Thymus (tissue), 11 donors: ENCODE measurements at regions not wholly inside any gene's neighbourhood (a gene's known extent, or its start where the extent isn't known, plus 50 kb on each side); places are given as distances from the start of the nearest gene placed in this dataset.

Source experiments
- DNase-seq, 9 donors: peaks; one replicate each; pipeline ENCODE4 v3.0.0-alpha.2; 2013; ENCODE audit warnings: low spot score in 9 of 9, low read depth in 6 of 9, missing footprints in 1 of 9
- H3K27ac ChIP-seq, 2 donors: one replicate each; pipeline ENCODE4 v1.5.1; 2013; ENCODE audit warnings: control low read depth in 1 of 2, low read depth in 1 of 2, low read length in 1 of 2, mild to moderate bottlenecking in 1 of 2, moderate library complexity in 1 of 2
- H3K27me3 ChIP-seq, 2 donors: one replicate each; pipeline ENCODE4 v1.5.1; 2013; ENCODE audit warnings: low read length in 1 of 2; ENCODE audit not compliant: control insufficient read depth in 2 of 2, insufficient read depth in 1 of 2
- H3K36me3 ChIP-seq, 2 donors: one replicate each; pipeline ENCODE4 v1.5.1; 2013; ENCODE audit warnings: low read length in 1 of 2, mild to moderate bottlenecking in 1 of 2, moderate library complexity in 1 of 2; ENCODE audit not compliant: control insufficient read depth in 2 of 2, insufficient read depth in 2 of 2
- H3K4me1 ChIP-seq, 2 donors: one replicate each; pipeline ENCODE4 v1.5.1; 2013; ENCODE audit warnings: low read length in 2 of 2; ENCODE audit not compliant: control insufficient read depth in 2 of 2, insufficient read depth in 2 of 2
- H3K4me3 ChIP-seq, 2 donors: one replicate each; pipeline ENCODE4 v1.5.1; 2013; ENCODE audit warnings: low read length in 2 of 2, control low read depth in 1 of 2, mild to moderate bottlenecking in 1 of 2
- H3K9me3 ChIP-seq, 2 donors: one replicate each; pipeline ENCODE4 v1.5.1; 2013; ENCODE audit warnings: low read length in 1 of 2, mild to moderate bottlenecking in 1 of 2; ENCODE audit not compliant: control insufficient read depth in 2 of 2, insufficient read depth in 1 of 2
- WGBS: extraction: QIAGEN DNeasy Blood & Tissue Kit; methylation state at CpG from one replicate; pipeline ENCODE4 v1.1.7; 2013; 5-methylcytosine and 5-hydroxymethylcytosine counted together
- donor health status: healthy.

DNA sequence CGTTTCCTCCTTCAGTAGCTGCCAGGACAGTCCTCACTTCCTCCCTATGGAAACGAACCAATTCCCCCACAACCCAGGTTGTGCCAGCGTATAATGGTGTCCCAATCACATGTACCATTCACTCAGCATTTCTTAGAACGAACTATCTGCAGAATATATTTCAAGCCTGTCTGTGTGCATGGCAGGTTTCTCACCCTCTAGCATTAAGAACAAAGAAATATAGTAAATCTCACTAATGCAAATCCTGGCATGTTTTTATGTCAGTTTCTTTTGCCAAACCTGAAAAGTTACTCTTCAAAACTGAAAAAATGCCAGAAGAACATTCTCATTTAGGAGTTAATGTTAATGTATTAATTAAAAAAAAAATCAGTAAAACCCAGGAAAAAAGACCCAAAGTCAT, 405.9 kb upstream of the KLF6 start:
- H3K36me3 ChIP-seq, result no peaks in the 10 kb centered on the region
- WGBS, result 94% methylated on average over 4 of the region's 4 CpGs

DNA sequence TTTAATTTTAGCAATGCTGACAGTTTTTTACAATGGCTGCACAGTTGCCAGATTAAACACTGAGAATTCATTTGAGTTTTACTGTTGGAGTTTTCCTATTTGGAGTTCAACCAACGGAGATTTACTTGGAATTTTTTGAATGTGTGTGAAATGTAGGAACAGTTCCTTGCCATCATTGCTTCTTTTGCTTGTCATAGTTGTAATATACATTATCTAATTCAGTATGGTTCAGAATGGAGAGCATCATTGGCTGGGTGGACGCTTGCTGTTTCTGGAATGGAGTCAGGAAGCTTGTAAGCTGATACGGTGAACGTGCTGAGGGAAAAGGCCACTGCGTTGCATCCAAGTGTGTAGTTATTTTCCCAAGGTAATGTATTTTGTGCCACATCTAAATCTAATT, 404.3 kb upstream of the KLF6 start:
- no peaks in the 10 kb centered on the region for H3K36me3 ChIP-seq
- no peak overlapping the region for H3K4me3 ChIP-seq
- no peak for DNase-seq
- no peak overlapping the region for H3K27ac ChIP-seq
- H3K4me1 ChIP-seq, result peaks cover 7 to 34% of the 10 kb centered on the region in 2 donors
- peaks cover 0 to 7% of the 10 kb centered on the region in 2 donors for H3K9me3 ChIP-seq
- H3K27me3 ChIP-seq, result no peaks in the 10 kb centered on the region
- 94% methylated on average over 5 of the region's 5 CpGs for WGBS

More for the DNA sequence above, 405.9 kb upstream of the KLF6 start:
- no peak overlapping the region for H3K27ac ChIP-seq
- no peak for DNase-seq
- no peak overlapping the region for H3K4me3 ChIP-seq
- H3K4me1 ChIP-seq, result peaks cover 7 to 26% of the 10 kb centered on the region in 2 donors
- no peaks in the 10 kb centered on the region for H3K27me3 ChIP-seq
- peaks cover 0 to 7% of the 10 kb centered on the region in 2 donors for H3K9me3 ChIP-seq

DNA sequence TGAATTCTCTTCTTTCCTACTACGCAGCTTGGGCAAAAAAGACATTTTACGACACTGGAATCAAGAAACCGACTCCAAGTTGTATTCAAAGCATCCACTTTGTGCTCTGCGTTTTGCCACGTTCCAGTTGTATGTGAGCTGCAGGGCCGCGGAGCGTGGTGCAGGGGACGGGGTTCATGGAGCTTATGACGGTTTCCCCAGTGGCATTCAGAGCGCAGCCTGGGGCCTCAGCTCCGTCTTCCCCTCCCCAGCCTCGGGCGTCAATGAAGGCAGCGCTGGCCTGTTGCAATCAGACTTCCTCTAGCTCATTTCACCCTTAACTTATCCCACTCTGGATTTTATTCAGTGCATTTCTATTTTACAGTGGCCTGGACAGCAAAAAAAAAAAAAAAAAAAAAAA, 403.4 kb upstream of the KLF6 start:
- Histone ChIP-seq H3K4me1 (peaks cover 7 to 35% of the 10 kb centered on the region in 2 donors), H3K9me3 (peaks cover 0 to 7% of the 10 kb centered on the region in 2 donors), H3K27ac (peak overlapping the region in 1 of 2 donors; percentile 91), H3K4me3 (no peak overlapping the region), H3K36me3 (no peaks in the 10 kb centered on the region), H3K27me3 (no peaks in the 10 kb centered on the region)
- WGBS, result 96% methylated on average over 15 of the region's 15 CpGs
- no peak for DNase-seq

DNA sequence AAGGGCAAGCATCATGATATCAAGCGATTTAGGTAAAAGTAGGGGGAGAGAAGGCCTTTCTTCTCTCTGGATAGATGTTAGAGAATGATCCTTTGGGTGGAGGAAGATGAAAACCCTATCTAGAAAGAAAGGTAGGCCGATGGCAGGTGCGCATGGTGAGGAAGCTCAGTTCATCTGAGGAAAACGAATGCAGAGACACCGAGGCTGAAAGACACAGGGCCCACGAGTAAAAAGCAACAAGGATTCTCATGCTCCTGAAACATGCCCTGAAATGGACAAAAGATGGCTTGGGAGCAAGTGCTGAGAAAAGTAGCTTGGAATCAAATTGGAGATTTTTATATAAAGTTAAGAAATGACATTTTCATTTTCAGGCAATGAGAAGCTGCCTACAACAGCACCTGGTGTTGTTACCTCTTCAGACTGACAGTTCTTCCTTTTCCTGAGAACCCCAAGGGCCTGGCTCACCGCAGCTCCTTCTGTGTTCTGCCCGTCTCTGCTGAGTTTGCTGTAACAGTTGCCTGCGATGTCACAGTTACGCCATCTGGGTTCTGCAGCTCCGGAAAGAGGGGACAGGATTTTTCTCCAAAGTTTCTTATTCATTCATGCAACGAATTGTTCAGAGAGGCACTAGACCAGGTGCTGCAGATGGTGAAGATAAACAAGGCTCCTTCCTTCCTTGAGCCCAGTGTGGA, 402.0 kb upstream of the KLF6 start:
- Histone ChIP-seq H3K4me3 (no peak overlapping the region), H3K36me3 (no peaks in the 10 kb centered on the region), H3K9me3 (peaks cover 0 to 7% of the 10 kb centered on the region in 2 donors), H3K27me3 (no peaks in the 10 kb centered on the region), H3K27ac (peak overlapping the region in 1 of 2 donors; percentile 91), H3K4me1 (peaks cover 7 to 37% of the 10 kb centered on the region in 2 donors)
- DNase-seq, result peak; percentile 38 to 87 (median 56)
- WGBS, result 51% methylated on average over 12 of the region's 12 CpGs

DNA sequence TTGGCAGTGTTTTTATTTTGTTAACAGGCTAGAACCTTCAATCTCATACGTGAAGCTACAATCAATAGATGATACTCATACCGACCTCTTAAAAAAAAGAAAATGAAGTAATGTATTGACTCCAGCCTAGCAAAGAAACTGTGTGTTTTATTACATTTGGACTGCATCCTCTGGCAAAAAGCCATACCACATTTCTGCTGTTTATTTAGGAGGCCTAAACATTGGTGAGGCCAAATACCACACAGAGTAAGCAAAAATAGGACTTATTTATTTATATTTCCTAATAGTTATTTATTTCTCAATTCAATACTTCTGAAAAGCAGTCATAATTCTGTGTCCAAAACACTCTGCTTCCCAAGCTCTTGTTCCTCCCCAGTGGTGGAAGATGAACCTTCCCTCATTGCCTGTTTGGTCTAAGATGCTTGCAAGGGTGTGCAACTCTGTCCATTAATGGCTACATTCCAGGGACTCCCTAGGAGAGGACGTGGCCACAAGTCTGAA, 398.8 kb upstream of the KLF6 start:
- Histone ChIP-seq H3K4me3 (no peak overlapping the region), H3K9me3 (peaks cover 0 to 7% of the 10 kb centered on the region in 2 donors), H3K27ac (no peak overlapping the region), H3K36me3 (no peaks in the 10 kb centered on the region), H3K4me1 (peaks cover 7 to 39% of the 10 kb centered on the region in 2 donors), H3K27me3 (no peaks in the 10 kb centered on the region)
- 92% methylated on average over 3 of the region's 3 CpGs for WGBS
- no peak for DNase-seq

DNA sequence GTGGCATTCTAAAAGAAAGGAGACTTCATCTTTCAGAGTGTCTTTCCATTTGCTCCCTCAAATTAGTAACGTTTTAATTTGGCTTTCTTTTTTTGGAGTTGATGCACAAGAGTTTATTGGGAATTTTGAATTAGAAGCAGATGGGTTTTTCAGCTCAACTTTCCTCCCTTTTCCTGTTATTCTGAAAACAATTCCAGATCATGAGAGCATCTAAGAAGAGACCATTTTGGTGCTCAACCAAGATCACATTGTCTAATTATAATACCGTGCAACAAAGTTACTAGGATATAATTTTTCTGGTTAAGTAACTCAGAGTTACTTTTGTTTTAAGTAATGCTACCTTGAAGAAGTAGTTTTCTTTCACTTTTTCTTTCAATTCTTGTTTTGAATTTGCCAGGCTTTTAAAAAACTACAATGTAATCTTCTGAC, 396.6 kb upstream of the KLF6 start:
- no peak overlapping the region for H3K4me3 ChIP-seq
- no peaks in the 10 kb centered on the region for H3K36me3 ChIP-seq
- DNase-seq, result no peak
- H3K9me3 ChIP-seq, result no peaks in the 10 kb centered on the region
- no peaks in the 10 kb centered on the region for H3K27me3 ChIP-seq
- peaks cover 4 to 21% of the 10 kb centered on the region in 2 donors for H3K4me1 ChIP-seq
- no peak overlapping the region for H3K27ac ChIP-seq
- WGBS, result 86% methylated on average over 2 of the region's 2 CpGs

DNA sequence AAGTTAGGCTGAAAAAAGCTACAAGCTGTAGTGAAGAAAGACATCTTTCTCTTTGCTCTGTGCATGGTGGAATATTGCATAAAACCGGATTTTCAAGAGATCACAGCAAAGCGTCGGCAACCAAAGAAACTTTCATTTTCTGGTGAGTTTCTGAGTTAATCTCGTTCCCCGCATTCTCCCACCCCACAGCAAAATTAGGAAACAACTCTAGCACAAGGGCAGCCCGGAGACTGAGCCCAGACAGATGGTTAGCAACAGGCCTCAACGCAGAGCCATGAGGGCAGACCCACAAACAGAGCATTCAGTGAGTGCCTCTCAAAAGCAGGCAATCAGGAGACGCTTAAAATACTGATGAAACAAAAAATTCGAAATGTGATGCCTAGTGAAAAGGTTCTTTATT, 396.1 kb upstream of the KLF6 start:
- Histone ChIP-seq H3K36me3 (no peaks in the 10 kb centered on the region), H3K27ac (no peak overlapping the region), H3K27me3 (no peaks in the 10 kb centered on the region), H3K9me3 (no peaks in the 10 kb centered on the region), H3K4me3 (no peak overlapping the region), H3K4me1 (peaks cover 0 to 16% of the 10 kb centered on the region in 2 donors)
- WGBS, result 97% methylated on average over 9 of the region's 9 CpGs
- no peak for DNase-seq

DNA sequence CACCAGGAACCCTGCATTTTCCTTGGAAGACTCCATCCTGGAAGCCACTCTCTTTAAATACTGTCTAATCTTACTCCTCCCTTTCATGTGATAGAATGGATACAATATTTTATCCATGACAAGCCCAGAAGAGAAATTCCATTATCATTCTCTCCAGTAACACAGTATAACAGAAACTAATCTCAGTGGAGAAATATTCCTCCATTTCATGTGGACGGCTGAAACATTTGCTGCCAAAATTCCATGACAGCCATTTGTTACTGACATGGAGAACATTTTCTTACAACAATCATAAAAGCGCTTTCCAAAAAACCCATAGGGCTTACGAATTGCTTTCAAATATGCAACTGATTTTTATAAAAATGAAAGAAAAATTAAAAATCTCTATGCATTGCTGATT, 392.8 kb upstream of the KLF6 start:
- no peak for DNase-seq
- no peak overlapping the region for H3K27ac ChIP-seq
- 97% methylated on average over 3 of the region's 3 CpGs for WGBS
- peaks cover 0 to 8% of the 10 kb centered on the region in 2 donors for H3K4me1 ChIP-seq
- H3K27me3 ChIP-seq, result no peaks in the 10 kb centered on the region
- no peaks in the 10 kb centered on the region for H3K9me3 ChIP-seq
- no peaks in the 10 kb centered on the region for H3K36me3 ChIP-seq
- H3K4me3 ChIP-seq, result no peak overlapping the region

DNA sequence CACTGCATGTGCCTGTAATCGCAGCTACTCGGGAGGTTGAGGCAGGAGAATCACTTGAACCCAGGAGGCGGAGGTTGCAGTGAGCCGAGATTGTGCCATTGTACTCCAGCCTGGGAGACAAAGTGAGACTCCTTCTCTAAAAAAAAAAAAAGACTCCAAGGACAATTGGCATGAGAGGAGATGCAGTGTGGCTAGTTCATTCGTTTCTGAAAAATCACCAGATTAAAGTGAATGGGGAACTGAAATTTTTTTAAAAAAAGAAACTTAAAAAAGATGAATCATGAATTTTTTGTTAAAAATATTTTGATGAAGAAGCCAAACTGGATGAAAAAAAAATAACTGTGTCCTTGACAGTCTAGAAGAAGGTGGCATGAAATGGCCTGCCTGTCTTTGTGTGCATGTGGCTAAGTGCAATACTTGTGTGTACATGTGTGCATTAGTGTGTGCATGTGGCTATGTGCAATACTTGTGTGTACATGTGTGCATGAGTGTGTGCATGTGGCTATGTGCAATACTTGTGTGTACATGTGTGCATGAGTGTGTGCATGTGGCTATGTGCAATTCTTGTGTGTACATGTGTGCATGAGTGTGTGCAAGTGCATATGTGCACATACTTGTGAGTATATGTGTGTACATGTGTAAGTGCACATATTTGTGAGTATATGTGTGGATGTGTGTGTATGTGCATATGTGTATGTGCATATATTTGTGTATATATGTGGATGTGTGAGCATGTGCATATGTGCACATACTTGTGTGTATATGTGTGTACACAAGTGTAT, 391.7 kb upstream of the KLF6 start:
- DNase-seq, result no peak
- Histone ChIP-seq H3K4me1 (peaks cover 0 to 8% of the 10 kb centered on the region in 2 donors), H3K27me3 (no peaks in the 10 kb centered on the region), H3K36me3 (no peaks in the 10 kb centered on the region), H3K4me3 (no peak overlapping the region), H3K9me3 (no peaks in the 10 kb centered on the region), H3K27ac (no peak overlapping the region)
- 93% methylated on average over 5 of the region's 5 CpGs for WGBS
